Left lung (tissue), 4 donors: ENCODE measurements at regions not wholly inside any gene's neighbourhood (a gene's known extent, or its start where the extent isn't known, plus 50 kb on each side); places are given as distances from the start of the nearest gene placed in this dataset.
A peak's percentile ranks its signal among the peaks of the same experiment; 100 is the strongest.

Experiments
- ATAC-seq: fragments of 200-7000 bp; cut with Tn5 transposase; one replicate; pipeline ENCODE4 v1.9.1; 2020; ENCODE audit warnings: moderate library complexity
- DNase-seq, 4 donors: peaks; one replicate each; pipeline ENCODE4 v3.0.0-alpha.2; 2013 to 2020
- H3K27ac ChIP-seq, 2 donors: fragments of 200-600 bp; sonication (generic) in 1 of 2; one replicate each; pipeline versions ENCODE4 v1.5.0 to v1.8.0; 2020 to 2021
- H3K27me3 ChIP-seq, 2 donors: fragments of 200-600 bp; sonication (generic) in 1 of 2; one replicate each; pipeline versions ENCODE4 v1.5.0 to v1.8.0; 2020 to 2021
- H3K36me3 ChIP-seq, 2 donors: fragments of 200-600 bp; sonication (generic) in 1 of 2; one replicate each; pipeline versions ENCODE4 v1.5.0 to v1.8.0; 2020 to 2021
- H3K4me1 ChIP-seq, 2 donors: fragments of 200-600 bp; one replicate each; pipeline ENCODE4 v1.8.0; 2021
- H3K4me3 ChIP-seq, 2 donors: fragments of 200-600 bp; sonication (generic) in 1 of 2; one replicate each; pipeline versions ENCODE4 v1.5.0 to v1.8.0; 2020 to 2021; ENCODE audit warnings: mild to moderate bottlenecking in 1 of 2
- H3K9me3 ChIP-seq, 2 donors: fragments of 200-600 bp; sonication (generic) in 1 of 2; one replicate each; pipeline versions ENCODE4 v1.5.0 to v1.8.0; 2020 to 2021
- CTCF ChIP-seq, 2 donors: fragments of 200-600 bp; sonication (generic) in 1 of 2; IDR thresholded peaks; one replicate each; pipeline versions ENCODE4 v1.5.0 to v1.8.0; 2021; ENCODE audit warnings: antibody characterized with exemption in 2 of 2
- intact Hi-C, 2 donors: fragments of 100-400 bp; cut with DNase I; formaldehyde crosslinking; loops; one replicate each; pipeline versions ENCODE4 v1.11.2 to v1.14.2; 2022
- donor health status: DM: no; HTN: yes; CAD: no.
- donor health status: DM: no; HTN: no; CAD: no.

- ATAC-seq (no peak), DNase-seq (no peak)
- H3K27me3 ChIP-seq, result no peaks in the 10 kb centered on the region
- no peaks in the 10 kb centered on the region for H3K36me3 ChIP-seq
- no peaks in the 10 kb centered on the region for H3K4me1 ChIP-seq
- no peak for TF ChIP-seq CTCF (IDR thresholded peaks at IDR 0.05)
- intact Hi-C loops, result no loop called here
- no peaks in the 10 kb centered on the region for H3K9me3 ChIP-seq
- no peak overlapping the region for H3K27ac ChIP-seq
- no peak overlapping the region for H3K4me3 ChIP-seq
Observed at GRCh38 chr13:54196684-54197083, 1168.1 kb downstream of the OLFM4 start.

GRCh38 chr13:54198911-54199310 is 1170.3 kb downstream of the OLFM4 start:
- no peaks in the 10 kb centered on the region for H3K9me3 ChIP-seq
- DNase-seq (no peak), ATAC-seq (no peak)
- H3K4me1 ChIP-seq, result no peaks in the 10 kb centered on the region
- no peak overlapping the region for H3K4me3 ChIP-seq
- no peaks in the 10 kb centered on the region for H3K36me3 ChIP-seq
- H3K27ac ChIP-seq, result no peak overlapping the region
- no peak for TF ChIP-seq CTCF (IDR thresholded peaks at IDR 0.05)
- intact Hi-C loops, result no loop called here
- H3K27me3 ChIP-seq, result no peaks in the 10 kb centered on the region

GRCh38 chr13:54206626-54207025 is 1178.0 kb downstream of the OLFM4 start:
- Histone ChIP-seq H3K27ac (no peak overlapping the region), H3K9me3 (no peaks in the 10 kb centered on the region), H3K4me3 (no peak overlapping the region), H3K36me3 (no peaks in the 10 kb centered on the region), H3K4me1 (no peaks in the 10 kb centered on the region), H3K27me3 (no peaks in the 10 kb centered on the region)
- no peak for TF ChIP-seq CTCF (IDR thresholded peaks at IDR 0.05)
- DNase-seq (no peak), ATAC-seq (no peak)
- intact Hi-C loops, result no loop called here

- no peak for ATAC-seq
- no peaks in the 10 kb centered on the region for H3K9me3 ChIP-seq
- H3K27me3 ChIP-seq, result no peaks in the 10 kb centered on the region
- H3K36me3 ChIP-seq, result no peaks in the 10 kb centered on the region
- H3K4me1 ChIP-seq, result no peaks in the 10 kb centered on the region
- intact Hi-C loops, result no loop called here
- H3K4me3 ChIP-seq, result no peak overlapping the region
- TF ChIP-seq CTCF (IDR thresholded peaks at IDR 0.05), result no peak
- H3K27ac ChIP-seq, result no peak overlapping the region
- peak in 2 of 4 donors; percentile 1 to 19 for DNase-seq
Observed at GRCh38 chr13:54210397-54211049, 1181.9 kb downstream of the OLFM4 start.

- no peaks in the 10 kb centered on the region for H3K36me3 ChIP-seq
- TF ChIP-seq CTCF (IDR thresholded peaks at IDR 0.05), result no peak
- intact Hi-C loops, result no loop called here
- ATAC-seq, result no peak
- H3K27ac ChIP-seq, result no peak overlapping the region
- no peak for DNase-seq
- peaks cover 0 to 10% of the 10 kb centered on the region in 2 donors for H3K9me3 ChIP-seq
- no peak overlapping the region for H3K4me3 ChIP-seq
- H3K4me1 ChIP-seq, result no peaks in the 10 kb centered on the region
- H3K27me3 ChIP-seq, result no peaks in the 10 kb centered on the region
Observed at GRCh38 chr13:54216221-54216620, 1187.6 kb downstream of the OLFM4 start.
